Kidney epithelial cell (primary cell): ENCODE measurements at regions not wholly inside any gene's neighbourhood (a gene's known extent, or its start where the extent isn't known, plus 50 kb on each side); places are given as distances from the start of the nearest gene placed in this dataset.

Source experiments
- DNase-seq: peaks from one replicate; pipeline ENCODE4 v3.0.0-alpha.2; 2010; ENCODE audit warnings: low read depth
- H3K27me3 ChIP-seq: 2 replicates; pipeline ENCODE4 v1.6.0; 2011; ENCODE audit warnings: low read length; ENCODE audit not compliant: control insufficient read depth, insufficient read depth
- H3K36me3 ChIP-seq: 2 replicates; pipeline ENCODE4 v1.5.1; 2011; ENCODE audit warnings: low read length; ENCODE audit not compliant: control insufficient read depth, insufficient read depth
- H3K4me3 ChIP-seq: 2 replicates; pipeline ENCODE4 v1.5.1; 2011; ENCODE audit warnings: low read depth, mild to moderate bottlenecking, control low read depth, low read length
- TF ChIP-seq, protein P1 (sequence below): IDR thresholded peaks from 2 replicates; pipeline ENCODE4 v1.5.1; 2011; ENCODE audit warnings: mild to moderate bottlenecking, moderate library complexity, low read length, control low read depth, inconsistent platforms; ENCODE audit not compliant: insufficient read depth, poor library complexity, severe bottlenecking

DNA sequence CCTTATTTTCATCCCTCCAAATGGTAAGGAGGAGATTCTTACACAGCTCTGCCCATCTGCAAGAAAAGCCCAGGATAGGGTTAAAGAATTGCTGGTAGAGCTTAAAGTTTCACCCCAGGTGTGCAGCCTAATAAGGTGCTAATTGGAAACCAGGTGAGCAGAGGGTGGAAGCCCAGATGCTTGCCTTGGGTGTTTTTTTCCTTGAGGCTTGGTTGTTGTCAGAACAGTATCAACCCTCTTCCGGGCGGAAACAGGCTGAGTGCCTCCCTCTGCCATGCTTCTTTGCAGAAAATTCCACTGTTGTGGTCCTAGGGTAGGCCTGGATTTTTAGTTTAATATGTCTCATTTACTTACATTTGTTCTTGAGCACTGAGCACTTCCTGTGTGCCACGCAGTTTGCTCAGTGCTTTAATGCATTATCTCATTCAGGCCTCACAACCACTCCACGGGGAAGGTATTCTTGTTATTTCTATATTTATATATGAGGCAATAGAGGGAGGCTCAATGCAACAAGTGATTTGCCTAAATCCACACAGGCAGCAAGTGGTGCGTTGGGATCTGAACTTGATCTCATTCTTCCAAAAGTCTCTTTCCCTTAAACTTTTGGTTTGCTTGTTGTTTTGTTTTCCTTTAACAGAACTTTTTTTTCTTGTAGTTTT lies 115.0 kb upstream of the LRIG1 start:
- Histone ChIP-seq H3K36me3 (no peaks in the 10 kb centered on the region), H3K27me3 (no peaks in the 10 kb centered on the region), H3K4me3 (no peak overlapping the region)
- TF ChIP-seq, protein P1, sequence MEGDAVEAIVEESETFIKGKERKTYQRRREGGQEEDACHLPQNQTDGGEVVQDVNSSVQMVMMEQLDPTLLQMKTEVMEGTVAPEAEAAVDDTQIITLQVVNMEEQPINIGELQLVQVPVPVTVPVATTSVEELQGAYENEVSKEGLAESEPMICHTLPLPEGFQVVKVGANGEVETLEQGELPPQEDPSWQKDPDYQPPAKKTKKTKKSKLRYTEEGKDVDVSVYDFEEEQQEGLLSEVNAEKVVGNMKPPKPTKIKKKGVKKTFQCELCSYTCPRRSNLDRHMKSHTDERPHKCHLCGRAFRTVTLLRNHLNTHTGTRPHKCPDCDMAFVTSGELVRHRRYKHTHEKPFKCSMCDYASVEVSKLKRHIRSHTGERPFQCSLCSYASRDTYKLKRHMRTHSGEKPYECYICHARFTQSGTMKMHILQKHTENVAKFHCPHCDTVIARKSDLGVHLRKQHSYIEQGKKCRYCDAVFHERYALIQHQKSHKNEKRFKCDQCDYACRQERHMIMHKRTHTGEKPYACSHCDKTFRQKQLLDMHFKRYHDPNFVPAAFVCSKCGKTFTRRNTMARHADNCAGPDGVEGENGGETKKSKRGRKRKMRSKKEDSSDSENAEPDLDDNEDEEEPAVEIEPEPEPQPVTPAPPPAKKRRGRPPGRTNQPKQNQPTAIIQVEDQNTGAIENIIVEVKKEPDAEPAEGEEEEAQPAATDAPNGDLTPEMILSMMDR, result no peak
- no peak for DNase-seq

DNA sequence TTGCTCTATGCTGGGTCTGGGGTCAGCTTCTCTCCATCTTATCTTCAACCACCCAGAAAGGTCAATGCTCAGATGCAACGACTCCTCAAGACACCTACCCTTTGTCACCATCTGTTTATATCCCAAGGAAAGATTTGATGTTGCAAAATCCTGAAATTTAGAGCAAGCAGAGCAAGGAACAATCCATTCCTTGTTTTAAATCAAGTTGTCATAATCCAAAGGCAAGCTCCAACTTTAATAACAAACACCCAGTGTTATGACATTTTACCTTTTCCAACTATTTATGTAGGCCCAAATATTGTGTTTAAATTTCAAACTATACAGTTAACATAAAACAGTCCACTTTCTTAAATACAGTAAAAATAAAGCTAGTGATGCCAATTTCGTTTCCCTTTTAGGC lies 116.5 kb upstream of the LRIG1 start:
- Histone ChIP-seq H3K4me3 (no peak overlapping the region), H3K27me3 (no peaks in the 10 kb centered on the region), H3K36me3 (no peaks in the 10 kb centered on the region)
- DNase-seq, result no peak
- TF ChIP-seq, protein P1, result no peak

DNA sequence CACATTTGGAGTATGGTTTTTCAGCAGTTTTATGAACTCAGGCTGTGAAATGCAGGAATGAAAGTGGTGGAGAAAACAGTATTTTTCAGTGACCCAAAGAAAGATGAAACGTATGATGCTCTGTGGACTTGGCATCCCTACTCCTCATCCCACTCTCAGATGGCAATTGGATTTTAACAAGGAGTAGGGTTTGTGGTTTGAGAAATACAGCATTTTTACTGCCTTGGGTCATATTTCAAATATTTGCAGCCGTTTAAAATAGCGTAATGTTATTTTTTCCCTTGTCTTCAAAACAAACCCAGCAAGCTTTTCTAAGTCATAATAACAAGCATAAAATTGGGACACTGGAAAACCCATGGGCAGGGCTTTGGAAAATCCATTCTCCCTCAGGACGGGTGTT lies 117.2 kb upstream of the LRIG1 start:
- H3K36me3 ChIP-seq, result no peaks in the 10 kb centered on the region
- TF ChIP-seq, protein P1, result no peak
- H3K27me3 ChIP-seq, result no peaks in the 10 kb centered on the region
- no peak for DNase-seq
- no peak overlapping the region for H3K4me3 ChIP-seq

DNA sequence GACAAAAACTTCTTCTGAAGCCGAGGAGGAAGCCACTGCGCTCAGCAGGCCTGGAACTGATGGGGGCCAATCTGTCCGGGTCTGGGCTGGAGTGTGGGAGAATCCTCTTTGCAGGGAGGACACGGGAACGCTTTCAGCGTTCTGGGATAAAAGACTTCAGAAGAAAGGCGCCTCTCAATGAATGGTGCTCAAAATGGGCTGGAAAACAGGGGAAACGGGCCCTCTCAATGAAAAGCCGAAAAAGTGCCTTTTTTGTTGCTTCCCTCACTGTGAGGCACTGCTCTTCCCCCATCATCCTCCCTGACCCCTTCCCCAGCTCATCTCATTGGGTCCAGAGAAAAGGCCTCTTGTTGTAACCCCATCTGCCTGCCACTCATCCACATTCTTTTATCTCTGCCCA lies 119.5 kb upstream of the LRIG1 start:
- no peaks in the 10 kb centered on the region for H3K27me3 ChIP-seq
- H3K4me3 ChIP-seq, result no peak overlapping the region
- no peaks in the 10 kb centered on the region for H3K36me3 ChIP-seq
- DNase-seq, result no peak
- TF ChIP-seq, protein P1, result no peak

DNA sequence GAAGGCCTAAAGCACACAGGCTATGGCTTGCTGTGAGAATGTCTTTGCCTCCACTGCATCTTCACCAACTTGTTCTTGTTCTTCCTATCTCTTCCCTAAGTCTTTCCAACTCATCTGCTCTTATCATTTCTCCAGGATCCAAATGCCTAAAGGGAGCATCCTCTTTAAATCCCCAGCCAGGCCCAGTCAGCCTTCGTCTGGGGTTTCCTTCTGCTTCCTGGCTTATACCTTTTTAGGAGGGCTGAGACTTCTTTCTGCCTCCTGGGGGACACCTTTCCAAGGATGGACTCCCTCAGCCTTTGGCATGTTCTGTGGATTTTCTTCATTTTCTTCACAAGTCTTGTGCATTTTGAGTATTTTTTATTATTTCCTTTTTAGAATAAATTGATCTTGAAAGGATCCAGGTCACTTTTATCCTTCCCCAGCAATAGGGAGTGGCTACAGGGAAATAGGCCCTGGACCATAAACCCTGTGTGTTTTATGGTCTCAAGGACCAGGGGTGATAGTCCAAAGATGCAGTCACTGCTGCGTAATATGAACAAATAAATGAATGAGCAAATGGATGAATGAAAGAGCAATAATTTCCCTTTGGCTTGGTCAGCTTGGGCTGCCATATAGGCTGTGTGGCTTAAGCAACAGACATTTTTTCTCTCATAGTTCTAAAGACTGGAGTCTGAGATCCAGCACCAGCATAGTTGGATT lies 122.1 kb upstream of the LRIG1 start:
- no peaks in the 10 kb centered on the region for H3K36me3 ChIP-seq
- no peak for DNase-seq
- H3K27me3 ChIP-seq, result no peaks in the 10 kb centered on the region
- no peak overlapping the region for H3K4me3 ChIP-seq
- TF ChIP-seq, protein P1, result no peak
